ENCODE measurements at regions not wholly inside any gene's neighbourhood (a gene's known extent, or its start where the extent isn't known, plus 50 kb on each side); places are given as distances from the start of the nearest gene placed in this dataset.

DNA sequence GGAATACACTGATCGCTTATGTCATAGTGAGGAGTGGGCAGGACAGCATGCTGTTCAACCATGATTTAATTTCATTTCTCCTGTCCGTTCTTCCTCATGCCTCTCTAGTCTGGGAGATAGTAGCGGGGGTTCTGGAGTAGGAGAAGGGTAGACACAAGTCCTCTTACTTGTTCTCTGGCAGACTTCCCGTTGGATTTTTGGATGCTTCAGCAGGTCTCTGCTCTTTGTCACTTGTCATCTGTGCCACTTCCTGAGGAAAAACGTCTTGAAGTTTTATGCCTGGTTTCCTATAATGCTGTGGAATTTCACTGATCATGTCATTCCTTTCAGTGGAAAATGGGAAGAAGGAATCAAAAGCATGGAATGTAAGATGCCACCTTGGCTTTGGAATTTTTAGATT is 154.7 kb downstream of the GATB start:
- Histone ChIP-seq H3K4me3 (ENCODE audit: extremely low read depth, insufficient read depth, low read length, poor library complexity, severe bottlenecking) (no peak overlapping the region), H3K9me3 (ENCODE audit: control insufficient read depth, low read length) (no peaks in the 10 kb centered on the region), H3K4me1 (ENCODE audit: control insufficient read depth, insufficient read depth, low read length, poor library complexity, severe bottlenecking) (peaks cover 7% of the 10 kb centered on the region), H3K36me3 (ENCODE audit: control insufficient read depth, insufficient read depth, low read length) (no peaks in the 10 kb centered on the region), H3K27ac (ENCODE audit: low read depth, low read length, severe bottlenecking) (no peak overlapping the region)
- 76% methylated on average over 3 to 4 of the region's 5 CpGs for WGBS, 2 experiments (ENCODE audit: insufficient coverage in 2 of 2)

DNA sequence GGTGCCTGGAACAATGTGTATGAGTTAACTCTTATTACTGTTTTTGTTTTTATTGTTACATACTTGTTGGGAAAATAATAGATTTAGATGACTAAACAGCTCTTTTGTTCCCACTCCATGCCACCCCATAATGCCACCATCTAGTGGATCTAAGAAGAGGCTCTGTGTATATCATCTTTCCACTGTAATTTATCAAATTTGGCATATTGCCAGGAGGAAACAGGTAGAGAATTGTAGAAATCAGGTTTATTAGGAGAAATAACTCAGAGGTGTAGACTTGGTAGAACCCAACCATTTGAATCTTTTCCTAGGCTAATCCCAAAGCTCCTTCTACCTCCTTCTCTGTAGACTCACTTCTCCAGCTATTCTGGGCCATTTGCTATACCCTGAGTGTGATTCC is 150.6 kb downstream of the GATB start:
- no peaks in the 10 kb centered on the region for H3K36me3 ChIP-seq (ENCODE audit: control insufficient read depth, insufficient read depth, low read length)
- no peaks in the 10 kb centered on the region for H3K9me3 ChIP-seq (ENCODE audit: control insufficient read depth, low read length)
- no peak overlapping the region for H3K27ac ChIP-seq (ENCODE audit: low read depth, low read length, severe bottlenecking)
- H3K4me1 ChIP-seq (ENCODE audit: control insufficient read depth, insufficient read depth, low read length, poor library complexity, severe bottlenecking): peaks cover 13% of the 10 kb centered on the region
- no peak overlapping the region for H3K4me3 ChIP-seq (ENCODE audit: extremely low read depth, insufficient read depth, low read length, poor library complexity, severe bottlenecking)

DNA sequence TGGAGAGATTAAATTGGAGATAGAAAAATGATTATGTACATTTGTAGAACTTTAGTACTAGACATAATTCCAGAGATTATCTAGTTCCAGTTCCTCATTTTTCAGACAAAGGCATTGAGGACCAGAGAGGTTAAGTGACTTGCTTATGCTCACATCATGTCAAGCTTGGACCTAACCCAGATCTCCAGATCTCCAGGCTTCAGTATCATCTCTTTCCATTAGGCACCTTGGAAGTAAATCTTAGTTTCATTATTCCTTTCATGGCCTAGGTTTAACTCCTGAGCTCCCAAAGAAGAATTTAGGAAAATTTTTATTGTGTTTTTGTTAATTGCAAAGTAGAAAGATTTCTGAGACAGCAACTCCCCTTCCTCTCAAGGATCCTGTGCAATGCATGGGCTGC is 148.8 kb downstream of the GATB start:
- Histone ChIP-seq H3K9me3 (ENCODE audit: control insufficient read depth, low read length) (no peaks in the 10 kb centered on the region), H3K4me1 (ENCODE audit: control insufficient read depth, insufficient read depth, low read length, poor library complexity, severe bottlenecking) (peaks cover 6% of the 10 kb centered on the region), H3K36me3 (ENCODE audit: control insufficient read depth, insufficient read depth, low read length) (no peaks in the 10 kb centered on the region)

DNA sequence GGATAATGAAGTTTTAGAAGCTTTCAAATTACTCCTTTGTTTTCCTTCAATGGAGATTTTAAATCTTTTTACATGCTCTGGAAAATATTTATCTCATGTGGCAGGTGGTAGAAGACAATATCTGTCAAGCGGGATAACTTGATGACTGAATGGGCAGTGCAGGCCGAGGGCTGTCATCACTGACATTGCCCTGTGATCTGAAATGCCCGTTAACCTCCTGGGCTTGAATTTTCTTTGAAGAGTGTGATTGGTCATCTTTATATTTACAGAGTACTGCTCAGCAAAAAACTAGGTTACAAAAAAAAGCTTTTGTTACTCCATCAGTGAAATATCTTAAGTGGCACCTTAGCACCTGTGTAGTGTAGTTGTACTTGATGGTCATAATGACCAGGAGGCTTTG is 147.5 kb downstream of the GATB start:
- Histone ChIP-seq H3K4me1 (ENCODE audit: control insufficient read depth, insufficient read depth, low read length, poor library complexity, severe bottlenecking) (peaks cover 6% of the 10 kb centered on the region), H3K27ac (ENCODE audit: low read depth, low read length, severe bottlenecking) (no peak overlapping the region), H3K9me3 (ENCODE audit: control insufficient read depth, low read length) (no peaks in the 10 kb centered on the region), H3K4me3 (ENCODE audit: extremely low read depth, insufficient read depth, low read length, poor library complexity, severe bottlenecking) (no peak overlapping the region), H3K36me3 (ENCODE audit: control insufficient read depth, insufficient read depth, low read length) (no peaks in the 10 kb centered on the region)
- WGBS, 2 experiments (ENCODE audit: insufficient coverage in 2 of 2): no CpG with 5 or more reads among the region's 3 CpGs

More for the DNA sequence above, 148.8 kb downstream of the GATB start:
- H3K27ac ChIP-seq (ENCODE audit: low read depth, low read length, severe bottlenecking): no peak overlapping the region
- no peak overlapping the region for H3K4me3 ChIP-seq (ENCODE audit: extremely low read depth, insufficient read depth, low read length, poor library complexity, severe bottlenecking)

DNA sequence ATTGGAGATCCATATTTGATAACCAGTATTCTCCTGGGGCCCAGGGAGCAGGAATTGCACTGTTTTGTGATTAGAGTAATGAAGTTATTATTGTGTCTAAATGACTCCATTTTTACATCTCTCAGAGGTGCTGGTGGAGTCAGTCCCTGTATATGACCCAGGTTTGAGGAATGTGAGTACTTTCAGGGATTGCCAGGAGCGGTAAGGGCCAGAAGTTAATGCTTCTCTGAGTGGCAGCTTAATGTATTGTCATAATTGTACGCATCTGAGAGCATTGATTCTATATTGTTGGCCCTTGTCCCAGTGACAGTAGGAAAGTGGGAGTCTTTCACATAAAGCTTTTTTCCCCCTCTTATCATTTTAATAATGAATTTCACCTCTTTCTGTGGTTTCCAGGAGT is 146.2 kb downstream of the GATB start:
- H3K9me3 ChIP-seq (ENCODE audit: control insufficient read depth, low read length): no peaks in the 10 kb centered on the region
- H3K4me1 ChIP-seq (ENCODE audit: control insufficient read depth, insufficient read depth, low read length, poor library complexity, severe bottlenecking): peaks cover 6% of the 10 kb centered on the region
- no peak overlapping the region for H3K27ac ChIP-seq (ENCODE audit: low read depth, low read length, severe bottlenecking)
- no peak overlapping the region for H3K4me3 ChIP-seq (ENCODE audit: extremely low read depth, insufficient read depth, low read length, poor library complexity, severe bottlenecking)
- no peaks in the 10 kb centered on the region for H3K36me3 ChIP-seq (ENCODE audit: control insufficient read depth, insufficient read depth, low read length)
- 91 to 100% methylated on average over 1 of the region's 2 CpGs for WGBS, 2 experiments (ENCODE audit: insufficient coverage in 2 of 2)

DNA sequence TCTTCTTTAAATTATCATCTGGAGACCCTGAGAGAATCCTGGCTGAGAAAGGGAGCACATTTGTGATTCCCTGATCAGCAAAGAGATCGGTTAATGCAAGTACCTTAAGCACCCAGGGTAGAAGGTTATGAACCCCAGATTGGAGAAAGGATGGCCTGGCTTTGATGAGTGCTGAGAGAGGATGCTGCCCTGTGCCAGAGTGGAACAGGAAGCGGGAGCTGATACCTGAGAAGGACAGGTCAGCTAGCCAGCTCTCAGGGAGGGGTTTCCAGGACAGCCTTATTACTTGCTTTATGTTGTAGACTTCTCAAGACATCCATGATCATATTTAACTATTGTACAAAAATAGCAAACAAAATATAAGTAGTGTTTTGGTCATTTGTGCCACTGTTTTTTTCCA is 141.9 kb downstream of the GATB start:
- 84 to 100% methylated on average over 2 of the region's 2 CpGs for WGBS, 2 experiments (ENCODE audit: insufficient coverage in 2 of 2)
- peaks cover 6% of the 10 kb centered on the region for H3K4me1 ChIP-seq (ENCODE audit: control insufficient read depth, insufficient read depth, low read length, poor library complexity, severe bottlenecking)

DNA sequence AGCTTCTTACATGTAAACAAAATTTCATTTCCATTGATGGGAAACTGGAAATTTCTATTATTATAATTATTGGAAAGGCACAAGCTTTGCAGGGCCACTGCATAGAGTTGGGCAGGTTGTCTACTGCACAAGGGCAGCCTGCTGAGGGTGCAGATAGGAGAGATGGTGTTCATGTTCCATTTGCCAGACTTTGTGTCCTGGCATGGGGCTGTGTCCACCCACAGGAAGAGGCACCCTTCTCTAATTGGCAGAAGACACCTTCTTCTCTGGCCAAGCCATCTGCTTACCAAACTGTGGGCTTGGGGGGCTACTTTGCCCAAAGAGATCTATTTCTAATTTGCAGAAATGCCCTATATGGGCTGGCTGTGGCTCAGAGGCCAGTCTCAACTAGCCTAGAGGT is 140.7 kb downstream of the GATB start:
- no peaks in the 10 kb centered on the region for H3K36me3 ChIP-seq (ENCODE audit: control insufficient read depth, insufficient read depth, low read length)
- H3K4me3 ChIP-seq (ENCODE audit: extremely low read depth, insufficient read depth, low read length, poor library complexity, severe bottlenecking): no peak overlapping the region
- peaks cover under 1% of the 10 kb centered on the region for H3K4me1 ChIP-seq (ENCODE audit: control insufficient read depth, insufficient read depth, low read length, poor library complexity, severe bottlenecking)
- H3K9me3 ChIP-seq (ENCODE audit: control insufficient read depth, low read length): no peaks in the 10 kb centered on the region
- no peak overlapping the region for H3K27ac ChIP-seq (ENCODE audit: low read depth, low read length, severe bottlenecking)

More for the DNA sequence above, 141.9 kb downstream of the GATB start:
- Histone ChIP-seq H3K9me3 (ENCODE audit: control insufficient read depth, low read length) (no peaks in the 10 kb centered on the region), H3K36me3 (ENCODE audit: control insufficient read depth, insufficient read depth, low read length) (no peaks in the 10 kb centered on the region), H3K27ac (ENCODE audit: low read depth, low read length, severe bottlenecking) (no peak overlapping the region), H3K4me3 (ENCODE audit: extremely low read depth, insufficient read depth, low read length, poor library complexity, severe bottlenecking) (no peak overlapping the region)

Data from mesodermal cell (in vitro differentiated cells).